ENCODE measurements at regions not wholly inside any gene's neighbourhood (a gene's known extent, or its start where the extent isn't known, plus 50 kb on each side); places are given as distances from the start of the nearest gene placed in this dataset.
A peak's percentile ranks its signal among the peaks of the same experiment; 100 is the strongest.
"Not testable (repeated sequence)": the region's sequence is repeated elsewhere in the genome, so short reads cannot be mapped to it uniquely, and the experiment has no call there.

DNA sequence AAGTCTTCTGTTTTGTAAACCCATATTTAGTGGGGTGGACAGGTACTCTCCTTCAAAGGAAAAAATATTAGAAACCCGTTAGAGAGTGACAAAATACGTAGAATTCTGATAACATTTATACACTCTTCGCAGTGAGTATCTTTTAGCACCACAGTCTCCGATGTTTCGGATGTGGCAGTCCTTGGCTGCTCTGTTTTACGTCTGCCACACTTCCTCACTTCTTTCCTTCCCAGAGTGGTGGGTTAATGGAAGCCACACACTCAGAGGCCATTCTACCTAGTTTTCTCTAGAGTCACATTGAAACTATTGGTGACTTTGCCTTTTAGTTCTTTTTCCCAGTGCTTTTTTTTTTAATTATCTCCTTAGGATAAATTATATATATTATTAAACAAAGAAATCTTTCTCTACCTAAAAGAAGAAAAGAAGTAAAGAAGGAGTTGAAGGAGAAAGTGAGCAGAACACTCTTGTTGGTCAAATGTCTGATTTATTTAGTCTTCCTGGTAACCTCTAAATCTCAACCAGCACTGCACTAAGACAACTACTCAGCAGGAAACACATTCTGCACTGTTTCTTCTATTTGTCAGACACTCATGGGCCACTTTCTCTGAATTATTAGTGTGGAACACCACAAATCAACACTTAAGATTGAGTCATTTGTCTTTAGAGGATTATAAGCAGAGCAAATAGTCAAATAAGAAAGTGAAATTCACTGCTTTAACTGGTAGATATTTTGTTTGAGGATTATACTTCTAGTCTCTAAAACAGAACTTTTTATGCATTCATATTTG lies 451.3 kb upstream of the TMEFF2 start:
- H3K36me3 ChIP-seq (ENCODE audit: control insufficient read depth, insufficient read depth, low read length): no peaks in the 10 kb centered on the region
- H3K27me3 ChIP-seq (ENCODE audit: control insufficient read depth, insufficient read depth, low read length): no peaks in the 10 kb centered on the region
- no CpG with 5 or more reads among the region's 6 CpGs for whole genome bisulfite sequencing (ENCODE audit: insufficient coverage, insufficient read length)
- H3K27ac ChIP-seq (ENCODE audit: low read length): no peak overlapping the region
- H3K4me1 ChIP-seq (ENCODE audit: control insufficient read depth, insufficient read depth, low read length): no peaks in the 10 kb centered on the region
- no peaks in the 10 kb centered on the region for H3K9me3 ChIP-seq (ENCODE audit: control insufficient read depth, insufficient read depth, low read length)
- H3K4me3 ChIP-seq (ENCODE audit: low read length): no peak overlapping the region
- DNase-seq (ENCODE audit: low read depth, low spot score): no peak

DNA sequence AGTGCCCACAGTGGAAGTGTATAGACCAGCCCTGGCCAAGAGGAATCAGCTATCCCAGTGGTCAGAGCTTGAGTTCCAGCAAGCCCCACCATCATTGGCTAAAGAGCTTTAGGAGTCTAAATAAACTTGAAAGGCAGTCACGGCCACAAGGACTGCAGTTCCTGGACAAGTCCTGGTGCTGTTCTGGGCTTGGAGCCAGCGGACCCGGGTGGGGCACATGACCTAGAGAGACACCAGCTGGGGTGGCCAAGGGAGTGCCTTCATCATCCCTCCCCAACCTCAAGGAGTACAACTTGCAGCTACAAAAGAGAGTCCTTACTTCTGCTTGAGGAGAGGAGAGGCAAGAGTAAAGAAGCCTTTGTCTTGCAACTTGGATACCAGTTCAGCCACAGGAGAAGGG lies 439.8 kb upstream of the TMEFF2 start:
- DNase-seq (ENCODE audit: low read depth, low spot score): no peak
- H3K27ac ChIP-seq (ENCODE audit: low read length): no peak overlapping the region
- no peaks in the 10 kb centered on the region for H3K36me3 ChIP-seq (ENCODE audit: control insufficient read depth, insufficient read depth, low read length)
- no peaks in the 10 kb centered on the region for H3K27me3 ChIP-seq (ENCODE audit: control insufficient read depth, insufficient read depth, low read length)
- H3K4me1 ChIP-seq (ENCODE audit: control insufficient read depth, insufficient read depth, low read length): no peaks in the 10 kb centered on the region
- no CpG with 5 or more reads among the region's 3 CpGs for WGBS (ENCODE audit: insufficient coverage, insufficient read length)
- no peaks in the 10 kb centered on the region for H3K9me3 ChIP-seq (ENCODE audit: control insufficient read depth, insufficient read depth, low read length)
- no peak overlapping the region for H3K4me3 ChIP-seq (ENCODE audit: low read length)

DNA sequence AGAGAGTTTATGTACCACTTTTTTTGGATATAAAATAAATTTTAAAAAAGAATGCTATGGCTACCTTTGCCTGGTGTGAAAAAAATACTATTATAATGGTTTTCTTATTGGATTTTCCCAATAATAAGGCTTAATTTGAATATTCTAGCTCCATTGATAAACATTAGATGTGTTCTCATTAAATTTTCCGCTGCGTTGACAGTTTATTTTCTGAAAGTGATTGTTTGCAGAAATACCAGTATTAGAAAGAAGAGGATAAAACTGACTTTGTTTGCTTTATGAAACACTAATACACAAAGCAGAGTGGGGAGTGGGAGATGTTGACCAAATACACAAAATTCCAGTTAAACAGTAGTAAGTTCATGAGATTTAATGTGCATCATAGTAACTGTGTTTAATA lies 433.3 kb upstream of the TMEFF2 start:
- Histone ChIP-seq H3K27ac (ENCODE audit: low read length) (no peak overlapping the region), H3K9me3 (ENCODE audit: control insufficient read depth, insufficient read depth, low read length) (no peaks in the 10 kb centered on the region), H3K4me1 (ENCODE audit: control insufficient read depth, insufficient read depth, low read length) (no peaks in the 10 kb centered on the region), H3K36me3 (ENCODE audit: control insufficient read depth, insufficient read depth, low read length) (no peaks in the 10 kb centered on the region), H3K4me3 (ENCODE audit: low read length) (no peak overlapping the region), H3K27me3 (ENCODE audit: control insufficient read depth, insufficient read depth, low read length) (no peaks in the 10 kb centered on the region)
- WGBS (ENCODE audit: insufficient coverage, insufficient read length): no CpG with 5 or more reads among the region's 2 CpGs
- no peak for DNase-seq (ENCODE audit: low read depth, low spot score)

DNA sequence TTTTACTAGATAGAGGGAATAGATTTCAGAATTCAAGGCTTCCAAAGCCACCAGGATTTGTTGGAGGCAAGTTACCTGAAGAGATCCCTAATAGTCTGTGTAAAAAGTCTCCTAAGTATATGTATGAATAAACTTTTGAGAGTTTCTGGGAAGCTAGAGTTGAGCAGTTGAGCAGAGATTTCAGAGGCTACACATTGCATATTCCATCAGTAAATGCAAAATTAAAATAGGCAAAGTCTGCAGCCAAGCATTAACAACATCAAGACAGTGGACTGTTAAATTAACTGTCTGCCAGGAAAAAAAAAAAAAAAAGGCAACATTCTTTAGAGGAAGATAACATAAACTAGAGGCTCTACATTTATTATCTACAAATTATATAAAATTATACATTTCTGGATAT lies 420.4 kb upstream of the TMEFF2 start:
- Histone ChIP-seq H3K36me3 (ENCODE audit: control insufficient read depth, insufficient read depth, low read length) (no peaks in the 10 kb centered on the region), H3K27ac (ENCODE audit: low read length) (no peak overlapping the region), H3K9me3 (ENCODE audit: control insufficient read depth, insufficient read depth, low read length) (no peaks in the 10 kb centered on the region), H3K4me1 (ENCODE audit: control insufficient read depth, insufficient read depth, low read length) (no peaks in the 10 kb centered on the region; the same call in 1 of the 2 replicates), H3K4me3 (ENCODE audit: low read length) (no peak overlapping the region), H3K27me3 (ENCODE audit: control insufficient read depth, insufficient read depth, low read length) (no peaks in the 10 kb centered on the region)
- no peak for DNase-seq (ENCODE audit: low read depth, low spot score)

DNA sequence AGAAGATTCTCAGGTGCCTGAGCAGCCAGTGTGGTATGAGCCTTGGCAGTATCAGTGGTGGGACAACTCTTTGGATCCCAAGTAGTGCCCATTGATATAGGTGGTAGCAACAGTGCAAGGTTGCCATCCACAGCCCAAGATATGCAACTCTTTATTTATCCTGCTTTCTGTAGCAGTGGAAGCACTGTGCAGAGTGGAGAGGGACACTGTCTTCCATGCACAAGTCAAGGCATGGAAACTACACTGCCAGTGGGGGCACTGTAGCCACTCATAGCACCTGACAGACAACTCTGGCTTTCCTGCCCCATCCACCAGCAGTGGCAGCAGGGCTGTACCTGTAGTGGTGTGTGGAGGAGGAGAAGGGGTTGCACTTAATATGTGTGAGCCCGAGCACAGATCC lies 409.6 kb upstream of the TMEFF2 start:
- no peaks in the 10 kb centered on the region for H3K9me3 ChIP-seq (ENCODE audit: control insufficient read depth, insufficient read depth, low read length)
- DNase-seq (ENCODE audit: low read depth, low spot score): peak; percentile 16
- no peaks in the 10 kb centered on the region for H3K27me3 ChIP-seq (ENCODE audit: control insufficient read depth, insufficient read depth, low read length)
- H3K4me3 ChIP-seq (ENCODE audit: low read length): no peak overlapping the region
- no peak overlapping the region for H3K27ac ChIP-seq (ENCODE audit: low read length)
- no peaks in the 10 kb centered on the region for H3K4me1 ChIP-seq (ENCODE audit: control insufficient read depth, insufficient read depth, low read length)
- no CpG with 5 or more reads among the region's 1 CpG for WGBS (ENCODE audit: insufficient coverage, insufficient read length)
- H3K36me3 ChIP-seq (ENCODE audit: control insufficient read depth, insufficient read depth, low read length): no peaks in the 10 kb centered on the region

DNA sequence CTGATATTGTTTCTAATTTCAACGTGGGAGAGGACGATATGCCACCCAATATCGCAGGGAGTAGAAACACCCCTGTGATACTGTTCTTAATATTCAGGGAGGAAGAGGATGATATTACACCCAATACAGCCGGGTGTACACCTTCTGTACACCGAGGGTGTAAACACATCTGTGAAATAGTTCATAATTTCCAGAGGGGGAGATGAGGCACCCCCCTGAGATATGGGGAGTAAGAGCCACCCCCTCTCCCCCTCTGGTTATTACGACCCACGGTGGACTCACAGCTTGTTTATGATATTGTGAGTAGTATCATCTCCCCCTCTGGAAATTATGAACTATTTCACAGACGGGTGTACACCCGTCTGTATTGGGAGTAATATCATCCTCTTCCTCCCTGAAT lies 403.9 kb upstream of the TMEFF2 start:
- not testable (repeated sequence) for DNase-seq (ENCODE audit: low read depth, low spot score); H3K4me1 ChIP-seq (ENCODE audit: control insufficient read depth, insufficient read depth, low read length); H3K9me3 ChIP-seq (ENCODE audit: control insufficient read depth, insufficient read depth, low read length); H3K27ac ChIP-seq (ENCODE audit: low read length); H3K4me3 ChIP-seq (ENCODE audit: low read length); H3K27me3 ChIP-seq (ENCODE audit: control insufficient read depth, insufficient read depth, low read length); H3K36me3 ChIP-seq (ENCODE audit: control insufficient read depth, insufficient read depth, low read length)
- no CpG with 5 or more reads among the region's 9 CpGs for WGBS (ENCODE audit: insufficient coverage, insufficient read length)

DNA sequence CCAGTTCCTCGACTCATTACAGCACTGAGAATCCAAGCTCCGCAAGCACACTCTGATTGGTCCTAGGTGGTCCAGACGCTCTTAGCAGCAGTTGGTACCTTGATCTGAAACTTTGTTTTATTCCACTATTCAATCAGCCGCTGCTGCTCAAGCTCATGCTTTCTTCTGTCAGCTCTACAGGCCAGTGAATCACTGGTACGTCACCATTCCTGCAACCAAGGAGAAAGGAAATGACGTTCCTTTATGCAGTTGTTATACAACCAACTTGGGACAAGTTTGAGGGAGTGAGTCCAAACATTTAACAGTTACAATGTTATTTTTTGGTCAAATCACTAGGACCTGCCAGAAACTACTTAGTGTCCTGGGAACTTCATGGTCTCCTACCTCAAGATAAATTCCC lies 398.8 kb upstream of the TMEFF2 start:
- DNase-seq (ENCODE audit: low read depth, low spot score): no peak
- no peaks in the 10 kb centered on the region for H3K36me3 ChIP-seq (ENCODE audit: control insufficient read depth, insufficient read depth, low read length)
- H3K27ac ChIP-seq (ENCODE audit: low read length): no peak overlapping the region
- H3K27me3 ChIP-seq (ENCODE audit: control insufficient read depth, insufficient read depth, low read length): no peaks in the 10 kb centered on the region
- no CpG with 5 or more reads among the region's 6 CpGs for WGBS (ENCODE audit: insufficient coverage, insufficient read length)
- no peaks in the 10 kb centered on the region for H3K9me3 ChIP-seq (ENCODE audit: control insufficient read depth, insufficient read depth, low read length)
- H3K4me1 ChIP-seq (ENCODE audit: control insufficient read depth, insufficient read depth, low read length): no peaks in the 10 kb centered on the region
- no peak overlapping the region for H3K4me3 ChIP-seq (ENCODE audit: low read length)

DNA sequence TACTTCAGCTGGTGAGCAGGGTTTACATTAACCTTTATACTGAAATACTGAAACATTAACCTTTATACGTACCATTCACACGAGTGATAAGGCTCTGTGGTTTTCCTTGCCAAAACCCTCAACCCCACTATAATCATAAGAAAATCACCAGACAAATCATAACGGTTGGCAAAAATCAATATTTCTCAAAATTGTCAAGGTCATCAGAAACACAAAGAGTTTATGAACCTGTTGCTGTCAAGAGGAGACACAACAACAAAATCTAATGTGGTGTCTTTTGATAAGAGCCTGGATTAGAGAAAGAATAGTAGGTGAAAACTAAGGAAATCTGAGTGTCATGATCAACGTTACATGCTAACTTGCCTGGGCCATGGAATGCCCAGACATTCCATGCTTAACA lies 396.9 kb upstream of the TMEFF2 start:
- H3K36me3 ChIP-seq (ENCODE audit: control insufficient read depth, insufficient read depth, low read length): no peaks in the 10 kb centered on the region
- no peak overlapping the region for H3K4me3 ChIP-seq (ENCODE audit: low read length)
- DNase-seq (ENCODE audit: low read depth, low spot score): no peak
- H3K27ac ChIP-seq (ENCODE audit: low read length): no peak overlapping the region
- H3K4me1 ChIP-seq (ENCODE audit: control insufficient read depth, insufficient read depth, low read length): no peaks in the 10 kb centered on the region
- WGBS (ENCODE audit: insufficient coverage, insufficient read length): no CpG with 5 or more reads among the region's 4 CpGs
- no peaks in the 10 kb centered on the region for H3K9me3 ChIP-seq (ENCODE audit: control insufficient read depth, insufficient read depth, low read length)
- H3K27me3 ChIP-seq (ENCODE audit: control insufficient read depth, insufficient read depth, low read length): no peaks in the 10 kb centered on the region

DNA sequence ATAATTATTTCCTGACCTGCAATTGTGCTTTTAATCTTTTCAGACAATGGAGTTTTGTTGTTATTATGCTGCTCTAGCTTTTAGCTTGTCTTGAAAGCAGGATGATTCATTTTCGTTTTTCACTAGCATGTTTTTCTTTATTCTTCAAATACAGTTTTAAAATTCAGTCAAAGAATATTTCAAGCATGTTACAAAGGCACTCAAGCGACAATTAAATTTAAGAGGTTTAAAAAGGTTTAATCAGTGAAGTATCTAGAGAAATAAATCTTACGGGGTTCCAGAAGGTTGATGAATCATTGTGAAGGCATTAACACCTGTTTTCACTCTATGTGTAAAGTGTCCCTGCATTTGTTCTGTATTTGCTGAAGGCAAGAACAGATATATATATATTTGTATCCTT lies 390.7 kb upstream of the TMEFF2 start:
- H3K36me3 ChIP-seq (ENCODE audit: control insufficient read depth, insufficient read depth, low read length): no peaks in the 10 kb centered on the region
- no peak overlapping the region for H3K4me3 ChIP-seq (ENCODE audit: low read length)
- WGBS (ENCODE audit: insufficient coverage, insufficient read length): no CpG with 5 or more reads among the region's 3 CpGs
- H3K27me3 ChIP-seq (ENCODE audit: control insufficient read depth, insufficient read depth, low read length): no peaks in the 10 kb centered on the region
- DNase-seq (ENCODE audit: low read depth, low spot score): no peak
- H3K4me1 ChIP-seq (ENCODE audit: control insufficient read depth, insufficient read depth, low read length): no peaks in the 10 kb centered on the region
- no peak overlapping the region for H3K27ac ChIP-seq (ENCODE audit: low read length)
- no peaks in the 10 kb centered on the region for H3K9me3 ChIP-seq (ENCODE audit: control insufficient read depth, insufficient read depth, low read length)

DNA sequence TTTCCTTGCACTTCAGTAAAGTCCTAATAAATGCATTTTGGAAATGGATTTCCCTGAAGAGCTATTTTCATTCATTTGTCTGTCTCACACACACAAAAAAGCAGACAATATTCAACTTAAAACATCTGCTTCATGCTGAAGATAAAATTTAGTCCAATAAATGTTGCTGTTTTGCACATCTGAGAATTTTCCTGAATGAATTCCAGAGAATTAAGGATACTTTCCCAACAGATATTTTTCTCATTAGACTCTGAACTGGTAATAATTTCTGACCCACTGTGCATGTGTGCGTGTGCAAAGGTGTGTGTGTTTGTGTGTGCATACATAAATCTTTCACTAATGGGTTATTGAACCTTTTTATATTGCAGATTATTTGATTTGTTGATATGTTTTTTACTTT lies 390.2 kb upstream of the TMEFF2 start:
- no CpG with 5 or more reads among the region's 1 CpG for WGBS (ENCODE audit: insufficient coverage, insufficient read length)
- no peak overlapping the region for H3K4me3 ChIP-seq (ENCODE audit: low read length)
- no peaks in the 10 kb centered on the region for H3K4me1 ChIP-seq (ENCODE audit: control insufficient read depth, insufficient read depth, low read length)
- H3K36me3 ChIP-seq (ENCODE audit: control insufficient read depth, insufficient read depth, low read length): no peaks in the 10 kb centered on the region
- no peak for DNase-seq (ENCODE audit: low read depth, low spot score)
- no peaks in the 10 kb centered on the region for H3K27me3 ChIP-seq (ENCODE audit: control insufficient read depth, insufficient read depth, low read length)
- H3K27ac ChIP-seq (ENCODE audit: low read length): no peak overlapping the region
- no peaks in the 10 kb centered on the region for H3K9me3 ChIP-seq (ENCODE audit: control insufficient read depth, insufficient read depth, low read length)

DNA sequence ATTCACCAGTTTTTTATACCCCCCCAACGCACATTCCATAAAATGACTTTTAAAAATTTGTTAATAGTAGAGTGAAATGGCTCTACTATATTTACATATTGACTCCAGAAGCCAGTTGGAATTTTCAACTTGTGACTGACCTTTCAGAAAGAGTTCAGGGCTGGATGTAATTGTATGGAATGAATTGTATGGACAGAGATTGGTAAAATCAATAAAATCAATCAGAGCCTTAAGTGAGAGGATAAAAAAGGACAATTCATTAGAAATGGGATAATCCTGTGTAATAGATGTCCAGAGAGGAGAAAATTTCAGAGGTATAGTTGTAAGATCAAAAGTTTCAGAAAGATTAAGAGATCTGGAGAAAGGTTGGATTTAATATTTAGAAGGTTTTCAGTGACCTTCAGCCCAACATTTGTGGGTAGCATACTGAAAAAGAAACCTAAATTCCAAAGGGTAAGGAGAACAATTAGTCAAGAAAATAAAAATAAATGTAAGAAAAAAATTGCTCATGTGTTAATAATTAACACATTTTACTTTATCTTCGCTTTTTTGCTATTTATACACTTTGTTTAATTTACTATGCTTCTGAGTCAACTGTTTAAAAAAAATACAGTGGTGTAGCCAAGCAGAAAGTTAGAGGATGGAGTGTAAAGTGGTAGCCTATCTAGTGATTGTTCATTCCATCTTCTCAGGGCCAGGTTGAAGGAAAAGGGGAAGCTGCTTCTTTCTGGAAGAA lies 385.4 kb upstream of the TMEFF2 start:
- WGBS (ENCODE audit: insufficient coverage, insufficient read length): no CpG with 5 or more reads among the region's 2 CpGs
- Histone ChIP-seq H3K36me3 (ENCODE audit: control insufficient read depth, insufficient read depth, low read length) (no peaks in the 10 kb centered on the region), H3K27ac (ENCODE audit: low read length) (no peak overlapping the region), H3K9me3 (ENCODE audit: control insufficient read depth, insufficient read depth, low read length) (no peaks in the 10 kb centered on the region), H3K4me3 (ENCODE audit: low read length) (no peak overlapping the region), H3K27me3 (ENCODE audit: control insufficient read depth, insufficient read depth, low read length) (no peaks in the 10 kb centered on the region), H3K4me1 (ENCODE audit: control insufficient read depth, insufficient read depth, low read length) (no peaks in the 10 kb centered on the region)
- DNase-seq (ENCODE audit: low read depth, low spot score): no peak

Data from iPS DF 6.9 (cell line).